Prostate gland (tissue), 2 donors: ENCODE measurements at regions not wholly inside any gene's neighbourhood (a gene's known extent, or its start where the extent isn't known, plus 50 kb on each side); places are given as distances from the start of the nearest gene placed in this dataset.

Source experiments
- CTCF ChIP-seq, 4 experiments: fragments of 200-600 bp in 2 of 4; fragments of 450-650 bp in 2 of 4; sonication (generic) in 2 of 4; IDR thresholded peaks; 1 replicate in 3 of 4; 2 replicates in 1 of 4; pipeline ENCODE4 v1.5.1; 2016 to 2019; ENCODE audit warnings: antibody characterized with exemption in 4 of 4, mild to moderate bottlenecking in 2 of 4, moderate library complexity in 2 of 4
- POLR2A ChIP-seq: fragments of 450-650 bp; IDR thresholded peaks from one replicate; pipeline ENCODE4 v1.6.1; 2016; ENCODE audit warnings: antibody characterized with exemption, mild to moderate bottlenecking
- POLR2AphosphoS5 ChIP-seq: sonication (generic); formaldehyde crosslinking; IDR thresholded peaks from one replicate; pipeline ENCODE4 v1.6.1; 2017; ENCODE audit warnings: antibody characterized with exemption

- TF ChIP-seq CTCF (IDR thresholded peaks at IDR 0.05) (no peak), POLR2AphosphoS5 (no peak), POLR2A (no peak)
These were observed 116.6 kb downstream of the LIPG start for GRCh38 chr18:49678440-49678839.
